ENCODE measurements at regions not wholly inside any gene's neighbourhood (a gene's known extent, or its start where the extent isn't known, plus 50 kb on each side); places are given as distances from the start of the nearest gene placed in this dataset.

GRCh38 chr3:161914703-161915417 is 418.3 kb downstream of the OTOL1 start:
- H3K4me1 ChIP-seq, result peaks cover 0 to 4% (median 0%) of the 10 kb centered on the region in 4 donors
- peak; percentile 10 to 41 for TF ChIP-seq CTCF (IDR thresholded peaks at IDR 0.05)
- no peak overlapping the region for H3K4me3 ChIP-seq
- DNase-seq, result no peak
- no peak overlapping the region for H3K27ac ChIP-seq
- intact Hi-C loops (cut with DNase I; ENCODE audit: low total_unique reads), result no loop called here
- H3K27me3 ChIP-seq, result no peaks in the 10 kb centered on the region
- no peaks in the 10 kb centered on the region for H3K9me3 ChIP-seq
- H3K36me3 ChIP-seq, result no peaks in the 10 kb centered on the region

- Histone ChIP-seq H3K27me3 (no peaks in the 10 kb centered on the region), H3K36me3 (no peaks in the 10 kb centered on the region), H3K27ac (no peak overlapping the region), H3K9me3 (no peaks in the 10 kb centered on the region), H3K4me1 (peaks cover 0 to 4% (median 0%) of the 10 kb centered on the region in 4 donors), H3K4me3 (no peak overlapping the region)
- no peak for TF ChIP-seq CTCF (IDR thresholded peaks at IDR 0.05)
- intact Hi-C loops (cut with DNase I; ENCODE audit: low total_unique reads), result no loop called here
- no peak for DNase-seq
Observed at GRCh38 chr3:161915418-161915750, 418.8 kb downstream of the OTOL1 start.

GRCh38 chr3:161920196-161920595 is 423.6 kb downstream of the OTOL1 start:
- H3K27me3 ChIP-seq, result no peaks in the 10 kb centered on the region
- H3K27ac ChIP-seq, result no peak overlapping the region
- no peaks in the 10 kb centered on the region for H3K36me3 ChIP-seq
- H3K9me3 ChIP-seq, result no peaks in the 10 kb centered on the region
- H3K4me1 ChIP-seq, result peaks cover 0 to 4% (median 0%) of the 10 kb centered on the region in 4 donors
- H3K4me3 ChIP-seq, result no peak overlapping the region
- DNase-seq, result no peak
- intact Hi-C loops (cut with DNase I; ENCODE audit: low total_unique reads), result no loop called here
- TF ChIP-seq CTCF (IDR thresholded peaks at IDR 0.05), result no peak

- H3K4me3 ChIP-seq, result no peak overlapping the region
- no peak for TF ChIP-seq CTCF (IDR thresholded peaks at IDR 0.05)
- intact Hi-C loops (cut with DNase I; ENCODE audit: low total_unique reads), result no loop called here
- no peaks in the 10 kb centered on the region for H3K4me1 ChIP-seq
- no peaks in the 10 kb centered on the region for H3K27me3 ChIP-seq
- no peaks in the 10 kb centered on the region for H3K9me3 ChIP-seq
- no peaks in the 10 kb centered on the region for H3K36me3 ChIP-seq
- DNase-seq, result no peak
- H3K27ac ChIP-seq, result no peak overlapping the region
Observed at GRCh38 chr3:161925749-161926360, 429.2 kb downstream of the OTOL1 start.

- H3K27me3 ChIP-seq, result no peaks in the 10 kb centered on the region
- H3K27ac ChIP-seq, result no peak overlapping the region
- no peaks in the 10 kb centered on the region for H3K4me1 ChIP-seq
- no peak for DNase-seq
- H3K36me3 ChIP-seq, result no peaks in the 10 kb centered on the region
- H3K4me3 ChIP-seq, result no peak overlapping the region
- no peak for TF ChIP-seq CTCF (IDR thresholded peaks at IDR 0.05)
- no peaks in the 10 kb centered on the region for H3K9me3 ChIP-seq
- intact Hi-C loops (cut with DNase I; ENCODE audit: low total_unique reads), result no loop called here
Observed at GRCh38 chr3:161927131-161927530, 430.5 kb downstream of the OTOL1 start.

All from tibial artery (tissue), 4 donors.